SK-N-SH (cell line): ENCODE measurements at regions not wholly inside any gene's neighbourhood (a gene's known extent, or its start where the extent isn't known, plus 50 kb on each side); places are given as distances from the start of the nearest gene placed in this dataset.

Source experiments
- CTCF ChIA-PET: fragments of 300-600, 350-600 bp; formaldehyde crosslinking; extraction: SDS; loops from one replicate; lab custom pipeline; 2021; lab: Yijun Ruan, JAX
- POLR2A ChIA-PET: fragments of 350-600 bp; sonication (Branson Sonifier 250); formaldehyde crosslinking; extraction: SDS; loops from one replicate; lab custom pipeline; 2020; ENCODE audit warnings: antibody characterized with exemption, inconsistent platforms; lab: Yijun Ruan, JAX
- DNase-seq: peaks from one replicate; pipeline ENCODE4 v3.0.0; 2012
- H2AFZ ChIP-seq: fragments of 200-600 bp; sonication (generic); 2 replicates; pipeline ENCODE4 v1.8.1; 2016; ENCODE audit warnings: antibody characterized with exemption, mild to moderate bottlenecking, low read depth
- H3F3A ChIP-seq: fragments of 200-600 bp; sonication (generic); replicated peaks from 2 replicates; pipeline ENCODE3; 2016; ENCODE audit warnings: antibody characterized with exemption, mild to moderate bottlenecking; ENCODE audit not compliant: insufficient read depth
- H3K27ac ChIP-seq, 2 experiments: fragments of 200-500 bp in 1 of 2; fragments of 200-600 bp in 1 of 2; sonication (Bioruptor generic) in 1 of 2; sonication (generic), shearing (Covaris generic) in 1 of 2; 2 replicates each; pipeline versions ENCODE4 v1.5.1 to v1.6.1; 2014 to 2016; ENCODE audit warnings: low read depth in 2 of 2, inconsistent platforms in 1 of 2, low read length in 1 of 2, mild to moderate bottlenecking in 1 of 2, mixed read lengths in 1 of 2
- H3K27me3 ChIP-seq: fragments of 200-600 bp; sonication (generic), shearing (Covaris generic); 2 replicates; pipeline ENCODE4 v1.6.1; 2016; ENCODE audit warnings: mixed run types; ENCODE audit not compliant: insufficient read depth
- H3K36me3 ChIP-seq, 2 experiments: fragments of 200-500 bp in 1 of 2; fragments of 200-600 bp in 1 of 2; sonication (Bioruptor generic) in 1 of 2; sonication (generic) in 1 of 2; replicated peaks in 1 of 2; 2 replicates each; pipeline versions ENCODE3 to v1.5.1; 2014 to 2016; ENCODE audit warnings: low read length in 1 of 2, mild to moderate bottlenecking in 1 of 2; ENCODE audit not compliant: insufficient read depth in 2 of 2, control insufficient read depth in 1 of 2
- H3K4me1 ChIP-seq, 2 experiments: fragments of 200-500 bp in 1 of 2; fragments of 200-600 bp in 1 of 2; sonication (Bioruptor generic) in 1 of 2; sonication (generic), shearing (Covaris generic) in 1 of 2; 2 replicates each; pipeline versions ENCODE4 v1.5.1 to v1.6.1; 2014 to 2016; ENCODE audit warnings: low read depth in 1 of 2, low read length in 1 of 2, mixed run types in 1 of 2; ENCODE audit not compliant: insufficient read depth in 2 of 2, control insufficient read depth in 1 of 2
- H3K4me2 ChIP-seq: fragments of 200-600 bp; sonication (generic), shearing (Covaris generic); 2 replicates; pipeline ENCODE4 v1.6.1; 2017; ENCODE audit warnings: mixed run types
- H3K4me3 ChIP-seq, 2 experiments: fragments of 200-500 bp in 1 of 2; fragments of 200-600 bp in 1 of 2; sonication (Bioruptor generic) in 1 of 2; sonication (generic), shearing (Covaris generic) in 1 of 2; 2 replicates each; pipeline versions ENCODE4 v1.5.1 to v1.8.1; 2014 to 2016; ENCODE audit warnings: low read depth in 2 of 2, inconsistent platforms in 1 of 2, low read length in 1 of 2, mild to moderate bottlenecking in 1 of 2, mixed read lengths in 1 of 2, moderate library complexity in 1 of 2
- H3K79me2 ChIP-seq: fragments of 200-600 bp; sonication (generic); 2 replicates; pipeline ENCODE4 v1.8.1; 2017; ENCODE audit warnings: mild to moderate bottlenecking; ENCODE audit not compliant: insufficient read depth
- H3K9ac ChIP-seq: fragments of 200-600 bp; sonication (generic); 2 replicates; pipeline ENCODE4 v1.6.1; 2017; ENCODE audit warnings: mixed run types
- H3K9me2 ChIP-seq: fragments of 200-600 bp; sonication (generic); 2 replicates; pipeline ENCODE4 v1.6.1; 2017; ENCODE audit warnings: mixed run types
- H3K9me3 ChIP-seq: fragments of 200-600 bp; sonication (generic); 2 replicates; pipeline ENCODE4 v1.6.1; 2017; ENCODE audit warnings: mixed run types, mild to moderate bottlenecking, moderate library complexity
- H4K20me1 ChIP-seq: fragments of 200-600 bp; sonication (generic); 2 replicates; pipeline ENCODE4 v1.6.1; 2017; ENCODE audit warnings: mild to moderate bottlenecking, mixed run types; ENCODE audit not compliant: insufficient read depth
- CTCF ChIP-seq: fragments of 200-600 bp; sonication (generic); IDR thresholded peaks from 2 replicates; pipeline ENCODE4 v1.6.1; 2017; ENCODE audit warnings: antibody characterized with exemption, mild to moderate bottlenecking, moderate library complexity
- FOXM1 ChIP-seq: IDR thresholded peaks from 2 replicates; pipeline ENCODE4 v1.4.0; 2012; ENCODE audit warnings: low read depth, mild to moderate bottlenecking
- GABPA ChIP-seq: IDR thresholded peaks from 2 replicates; pipeline ENCODE4 v1.4.0; 2012; ENCODE audit warnings: low read depth, mild to moderate bottlenecking
- JUND ChIP-seq: IDR thresholded peaks from 2 replicates; pipeline ENCODE4 v1.4.0; 2012
- NFIC ChIP-seq: IDR thresholded peaks from 2 replicates; pipeline ENCODE4 v1.4.0; 2012; ENCODE audit warnings: borderline replicate concordance
- RCOR1 ChIP-seq: fragments of 150-350 bp; IDR thresholded peaks from 2 replicates; pipeline ENCODE4 v1.6.1; 2017; ENCODE audit warnings: antibody characterized with exemption, low read length
- RFX5 ChIP-seq: IDR thresholded peaks from 2 replicates; pipeline ENCODE4 v1.6.1; 2012; ENCODE audit warnings: mild to moderate bottlenecking, improper control_type of control experiment, low read length
- SIN3A ChIP-seq: IDR thresholded peaks from 2 replicates; pipeline ENCODE4 v1.6.1; 2012; ENCODE audit warnings: low read depth, mild to moderate bottlenecking, low read length, moderate library complexity, borderline replicate concordance
- TCF12 ChIP-seq: IDR thresholded peaks from 2 replicates; pipeline ENCODE4 v1.4.0; 2012
- TEAD4 ChIP-seq: IDR thresholded peaks from 2 replicates; pipeline ENCODE4 v1.4.0; 2012; ENCODE audit warnings: mild to moderate bottlenecking, borderline replicate concordance; ENCODE audit not compliant: insufficient read depth
- WGBS: methylation state at CpG from one replicate; pipeline ENCODE4 v1.1.6; 2017; ENCODE audit warnings: low lambda C conversion rate; 5-methylcytosine and 5-hydroxymethylcytosine counted together
- TF ChIP-seq, protein P1 (sequence below): IDR thresholded peaks from 2 replicates; pipeline ENCODE4 v1.4.0; 2012; ENCODE audit warnings: low read depth, borderline replicate concordance
- TF ChIP-seq, protein P2 (sequence below): IDR thresholded peaks from 2 replicates; pipeline ENCODE4 v1.4.0; 2012; ENCODE audit warnings: low read depth
- TF ChIP-seq, protein P3 (sequence below): IDR thresholded peaks from 2 replicates; pipeline ENCODE4; 2012

- H3K9me3 ChIP-seq: no peaks in the 10 kb centered on the region
- WGBS: 1% methylated on average over 10 of the region's 10 CpGs
- H3F3A ChIP-seq: no peaks in the 10 kb centered on the region
- H3K79me2 ChIP-seq: no peaks in the 10 kb centered on the region
- no peak overlapping the region for H2AFZ ChIP-seq
- H3K27ac ChIP-seq: no peak overlapping the region
- no peak overlapping the region for H3K4me3 ChIP-seq
- no peak for TF ChIP-seq TCF12
- TF ChIP-seq, protein P1, sequence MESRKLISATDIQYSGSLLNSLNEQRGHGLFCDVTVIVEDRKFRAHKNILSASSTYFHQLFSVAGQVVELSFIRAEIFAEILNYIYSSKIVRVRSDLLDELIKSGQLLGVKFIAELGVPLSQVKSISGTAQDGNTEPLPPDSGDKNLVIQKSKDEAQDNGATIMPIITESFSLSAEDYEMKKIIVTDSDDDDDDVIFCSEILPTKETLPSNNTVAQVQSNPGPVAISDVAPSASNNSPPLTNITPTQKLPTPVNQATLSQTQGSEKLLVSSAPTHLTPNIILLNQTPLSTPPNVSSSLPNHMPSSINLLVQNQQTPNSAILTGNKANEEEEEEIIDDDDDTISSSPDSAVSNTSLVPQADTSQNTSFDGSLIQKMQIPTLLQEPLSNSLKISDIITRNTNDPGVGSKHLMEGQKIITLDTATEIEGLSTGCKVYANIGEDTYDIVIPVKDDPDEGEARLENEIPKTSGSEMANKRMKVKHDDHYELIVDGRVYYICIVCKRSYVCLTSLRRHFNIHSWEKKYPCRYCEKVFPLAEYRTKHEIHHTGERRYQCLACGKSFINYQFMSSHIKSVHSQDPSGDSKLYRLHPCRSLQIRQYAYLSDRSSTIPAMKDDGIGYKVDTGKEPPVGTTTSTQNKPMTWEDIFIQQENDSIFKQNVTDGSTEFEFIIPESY: no peak
- no peak for TF ChIP-seq TEAD4
- TF ChIP-seq, protein P2, sequence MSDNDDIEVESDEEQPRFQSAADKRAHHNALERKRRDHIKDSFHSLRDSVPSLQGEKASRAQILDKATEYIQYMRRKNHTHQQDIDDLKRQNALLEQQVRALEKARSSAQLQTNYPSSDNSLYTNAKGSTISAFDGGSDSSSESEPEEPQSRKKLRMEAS: no peak
- no peak for TF ChIP-seq GABPA
- no peak for TF ChIP-seq RFX5
- no peak for TF ChIP-seq RCOR1
- TF ChIP-seq CTCF: no peak
- no peak for TF ChIP-seq FOXM1
- no peak for TF ChIP-seq SIN3A
- TF ChIP-seq, protein P3, sequence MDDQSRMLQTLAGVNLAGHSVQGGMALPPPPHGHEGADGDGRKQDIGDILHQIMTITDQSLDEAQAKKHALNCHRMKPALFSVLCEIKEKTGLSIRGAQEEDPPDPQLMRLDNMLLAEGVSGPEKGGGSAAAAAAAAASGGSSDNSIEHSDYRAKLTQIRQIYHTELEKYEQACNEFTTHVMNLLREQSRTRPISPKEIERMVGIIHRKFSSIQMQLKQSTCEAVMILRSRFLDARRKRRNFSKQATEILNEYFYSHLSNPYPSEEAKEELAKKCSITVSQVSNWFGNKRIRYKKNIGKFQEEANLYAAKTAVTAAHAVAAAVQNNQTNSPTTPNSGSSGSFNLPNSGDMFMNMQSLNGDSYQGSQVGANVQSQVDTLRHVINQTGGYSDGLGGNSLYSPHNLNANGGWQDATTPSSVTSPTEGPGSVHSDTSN: no peak
- no peak for TF ChIP-seq NFIC
- TF ChIP-seq JUND: no peak
- no peaks in the 10 kb centered on the region for H3K4me1 ChIP-seq
- DNase-seq: no peak
- CTCF ChIA-PET: no interaction called here
- no peaks in the 10 kb centered on the region for H3K36me3 ChIP-seq
- POLR2A ChIA-PET: no interaction called here
- no peak overlapping the region for H3K4me2 ChIP-seq
- H4K20me1 ChIP-seq: no peaks in the 10 kb centered on the region
- H3K27me3 ChIP-seq: no peaks in the 10 kb centered on the region
- H3K9ac ChIP-seq: no peak overlapping the region
- H3K9me2 ChIP-seq: no peaks in the 10 kb centered on the region
These were observed 380.8 kb upstream of the NDN start for GRCh38 chr15:24067733-24068501.
